ENCODE measurements at regions not wholly inside any gene's neighbourhood (a gene's known extent, or its start where the extent isn't known, plus 50 kb on each side); places are given as distances from the start of the nearest gene placed in this dataset.
"Not testable (repeated sequence)": the region's sequence is repeated elsewhere in the genome, so short reads cannot be mapped to it uniquely, and the experiment has no call there.

- H3K4me2 ChIP-seq (ENCODE audit: control insufficient read depth, extremely low read depth, insufficient read depth, low read depth, low read length), result no peak overlapping the region
- H3K9me1 ChIP-seq (ENCODE audit: control insufficient read depth, extremely low read depth, insufficient read depth, low read length), result no peaks in the 10 kb centered on the region
- no peak for FAIRE-seq
- no peaks in the 10 kb centered on the region for H3K36me3 ChIP-seq (ENCODE audit: control insufficient read depth in 2 of 2, extremely low read depth in 1 of 2, insufficient read depth in 2 of 2, low read length in 2 of 2)
- peaks cover 26% of the 10 kb centered on the region for H3K27me3 ChIP-seq (ENCODE audit: control insufficient read depth, extremely low read depth, insufficient read depth, low read length)
- H3K9me3 ChIP-seq (ENCODE audit: control insufficient read depth, low read depth, low read length), result no peaks in the 10 kb centered on the region
- dilution Hi-C loops (cut with MboI; ENCODE audit: extremely low pct_ligation_motif_present, low sequenced_read_pairs), result no loop called here
- no peak overlapping the region for H3K9ac ChIP-seq (ENCODE audit: control insufficient read depth, extremely low read depth, insufficient read depth, low read length)
- no peak overlapping the region for H2AFZ ChIP-seq (ENCODE audit: control insufficient read depth, low read length)
- no peaks in the 10 kb centered on the region for H3K79me2 ChIP-seq (ENCODE audit: control insufficient read depth, insufficient read depth, low read length)
- DNase-seq (ENCODE audit: low read depth, low spot score), result no peak
- no peak overlapping the region for H3K4me3 ChIP-seq (ENCODE audit: control insufficient read depth in 2 of 3, extremely low read depth in 1 of 3, insufficient read depth in 2 of 3, low read depth in 1 of 3, low read length in 3 of 3)
- TF ChIP-seq, protein P1, sequence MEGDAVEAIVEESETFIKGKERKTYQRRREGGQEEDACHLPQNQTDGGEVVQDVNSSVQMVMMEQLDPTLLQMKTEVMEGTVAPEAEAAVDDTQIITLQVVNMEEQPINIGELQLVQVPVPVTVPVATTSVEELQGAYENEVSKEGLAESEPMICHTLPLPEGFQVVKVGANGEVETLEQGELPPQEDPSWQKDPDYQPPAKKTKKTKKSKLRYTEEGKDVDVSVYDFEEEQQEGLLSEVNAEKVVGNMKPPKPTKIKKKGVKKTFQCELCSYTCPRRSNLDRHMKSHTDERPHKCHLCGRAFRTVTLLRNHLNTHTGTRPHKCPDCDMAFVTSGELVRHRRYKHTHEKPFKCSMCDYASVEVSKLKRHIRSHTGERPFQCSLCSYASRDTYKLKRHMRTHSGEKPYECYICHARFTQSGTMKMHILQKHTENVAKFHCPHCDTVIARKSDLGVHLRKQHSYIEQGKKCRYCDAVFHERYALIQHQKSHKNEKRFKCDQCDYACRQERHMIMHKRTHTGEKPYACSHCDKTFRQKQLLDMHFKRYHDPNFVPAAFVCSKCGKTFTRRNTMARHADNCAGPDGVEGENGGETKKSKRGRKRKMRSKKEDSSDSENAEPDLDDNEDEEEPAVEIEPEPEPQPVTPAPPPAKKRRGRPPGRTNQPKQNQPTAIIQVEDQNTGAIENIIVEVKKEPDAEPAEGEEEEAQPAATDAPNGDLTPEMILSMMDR (optimal IDR thresholded peaks at IDR 0.05 in 1 of 3, IDR thresholded peaks at IDR 0.05 in 1 of 3, conservative IDR thresholded peaks at IDR 0.05 in 1 of 3; ENCODE audit: extremely low read depth in 1 of 3, insufficient read depth in 2 of 3, low read length in 3 of 3), result no peak
- no peak for TF ChIP-seq EZH2 (IDR thresholded peaks at IDR 0.05; ENCODE audit: low read length)
- no peaks in the 10 kb centered on the region for H4K20me1 ChIP-seq (ENCODE audit: control insufficient read depth, extremely low read depth, insufficient read depth, low read length)
- no peaks in the 10 kb centered on the region for H3K4me1 ChIP-seq (ENCODE audit: control insufficient read depth, extremely low read depth, insufficient read depth, low read length)
- H3K27ac ChIP-seq (ENCODE audit: control insufficient read depth, insufficient read depth, low read length), result no peak overlapping the region
Observed at GRCh38 chr16:85229869-85230462, 117.7 kb upstream of the CIBAR2 start.

GRCh38 chr16:85230764-85231383 is 118.6 kb upstream of the CIBAR2 start:
- H3K4me1 ChIP-seq (ENCODE audit: control insufficient read depth, extremely low read depth, insufficient read depth, low read length); H3K9me3 ChIP-seq (ENCODE audit: control insufficient read depth, low read depth, low read length); H3K79me2 ChIP-seq (ENCODE audit: control insufficient read depth, insufficient read depth, low read length); FAIRE-seq; H2AFZ ChIP-seq (ENCODE audit: control insufficient read depth, low read length); DNase-seq (ENCODE audit: low read depth, low spot score); H3K9me1 ChIP-seq (ENCODE audit: control insufficient read depth, extremely low read depth, insufficient read depth, low read length); H3K4me3 ChIP-seq (ENCODE audit: control insufficient read depth in 2 of 3, extremely low read depth in 1 of 3, insufficient read depth in 2 of 3, low read depth in 1 of 3, low read length in 3 of 3); H3K36me3 ChIP-seq (ENCODE audit: control insufficient read depth in 2 of 2, extremely low read depth in 1 of 2, insufficient read depth in 2 of 2, low read length in 2 of 2); H3K4me2 ChIP-seq (ENCODE audit: control insufficient read depth, extremely low read depth, insufficient read depth, low read depth, low read length); H3K27ac ChIP-seq (ENCODE audit: control insufficient read depth, insufficient read depth, low read length); H4K20me1 ChIP-seq (ENCODE audit: control insufficient read depth, extremely low read depth, insufficient read depth, low read length); dilution Hi-C loops (cut with MboI; ENCODE audit: extremely low pct_ligation_motif_present, low sequenced_read_pairs); H3K9ac ChIP-seq (ENCODE audit: control insufficient read depth, extremely low read depth, insufficient read depth, low read length): not testable (repeated sequence)
- H3K27me3 ChIP-seq (ENCODE audit: control insufficient read depth, extremely low read depth, insufficient read depth, low read length), result peaks cover 31% of the 10 kb centered on the region

DNA sequence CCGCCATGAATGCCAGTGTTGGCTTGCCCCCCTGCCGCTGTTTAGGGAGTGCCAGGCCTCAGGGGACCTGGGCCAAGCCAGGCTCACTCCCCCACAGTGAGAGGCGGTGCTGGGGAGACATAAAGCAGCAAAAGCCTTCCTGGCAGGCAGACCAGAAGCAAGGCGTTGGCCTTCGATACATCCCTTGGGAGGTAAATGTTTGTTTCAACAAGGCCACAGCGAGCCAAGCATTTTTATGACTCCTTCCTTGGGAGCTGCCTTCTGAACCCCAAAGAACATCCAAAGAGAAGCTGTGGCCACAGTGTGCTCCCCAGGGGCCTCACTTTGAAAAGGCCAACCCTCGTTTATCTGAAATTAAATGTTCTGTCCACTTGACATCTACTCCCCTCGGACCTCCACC is 119.7 kb upstream of the CIBAR2 start:
- no peak overlapping the region for H3K4me2 ChIP-seq (ENCODE audit: control insufficient read depth, extremely low read depth, insufficient read depth, low read depth, low read length)

More for the DNA sequence above, 119.7 kb upstream of the CIBAR2 start:
- peaks cover 3% of the 10 kb centered on the region for H3K4me1 ChIP-seq (ENCODE audit: control insufficient read depth, extremely low read depth, insufficient read depth, low read length)
- H3K27me3 ChIP-seq (ENCODE audit: control insufficient read depth, extremely low read depth, insufficient read depth, low read length), result peaks cover 36% of the 10 kb centered on the region
- peaks cover 4% of the 10 kb centered on the region for H4K20me1 ChIP-seq (ENCODE audit: control insufficient read depth, extremely low read depth, insufficient read depth, low read length)
- dilution Hi-C loops (cut with MboI; ENCODE audit: extremely low pct_ligation_motif_present, low sequenced_read_pairs), result no loop called here
- H3K36me3 ChIP-seq (ENCODE audit: control insufficient read depth in 2 of 2, extremely low read depth in 1 of 2, insufficient read depth in 2 of 2, low read length in 2 of 2), result no peaks in the 10 kb centered on the region
- FAIRE-seq (no peak), DNase-seq (ENCODE audit: low read depth, low spot score) (no peak)
- no peak overlapping the region for H2AFZ ChIP-seq (ENCODE audit: control insufficient read depth, low read length)
- no peak overlapping the region for H3K4me3 ChIP-seq (ENCODE audit: control insufficient read depth in 2 of 3, extremely low read depth in 1 of 3, insufficient read depth in 2 of 3, low read depth in 1 of 3, low read length in 3 of 3)
- no peak for TF ChIP-seq EZH2 (IDR thresholded peaks at IDR 0.05; ENCODE audit: low read length)
- TF ChIP-seq, protein P1 (optimal IDR thresholded peaks at IDR 0.05 in 1 of 3, IDR thresholded peaks at IDR 0.05 in 1 of 3, conservative IDR thresholded peaks at IDR 0.05 in 1 of 3; ENCODE audit: extremely low read depth in 1 of 3, insufficient read depth in 2 of 3, low read length in 3 of 3), result no peak
- no peaks in the 10 kb centered on the region for H3K79me2 ChIP-seq (ENCODE audit: control insufficient read depth, insufficient read depth, low read length)
- no peak overlapping the region for H3K9ac ChIP-seq (ENCODE audit: control insufficient read depth, extremely low read depth, insufficient read depth, low read length)
- no peaks in the 10 kb centered on the region for H3K9me1 ChIP-seq (ENCODE audit: control insufficient read depth, extremely low read depth, insufficient read depth, low read length)
- no peaks in the 10 kb centered on the region for H3K9me3 ChIP-seq (ENCODE audit: control insufficient read depth, low read depth, low read length)
- no peak overlapping the region for H3K27ac ChIP-seq (ENCODE audit: control insufficient read depth, insufficient read depth, low read length)
